ENCODE measurements at regions not wholly inside any gene's neighbourhood (a gene's known extent, or its start where the extent isn't known, plus 50 kb on each side); places are given as distances from the start of the nearest gene placed in this dataset.

DNA sequence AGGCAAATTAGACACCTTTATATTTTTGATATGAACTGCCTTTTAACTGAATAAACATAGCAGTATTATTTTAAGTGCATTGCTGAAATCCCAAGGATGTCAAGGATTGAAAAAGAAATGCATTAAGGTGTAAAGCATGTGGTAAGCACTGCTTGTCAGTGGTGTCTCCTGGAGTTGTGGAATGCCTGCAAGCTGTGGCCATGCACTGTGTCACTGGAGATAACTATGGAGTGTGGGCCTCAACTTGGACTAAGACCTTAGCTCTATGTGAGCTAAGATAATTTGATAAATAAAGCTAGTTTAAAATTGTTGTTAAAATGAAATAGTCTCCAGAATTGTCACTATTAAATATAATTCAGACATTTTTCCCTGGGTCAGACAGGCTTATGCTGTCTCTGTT, 156.6 kb upstream of the OPRM1 start:
- TF ChIP-seq PPARA (CRISPR knock-in tag; IDR thresholded peaks at IDR 0.05; ENCODE audit: borderline replicate concordance) (no peak), CSDC2 (CRISPR knock-in tag; IDR thresholded peaks at IDR 0.05) (no peak), SNAI2 (CRISPR knock-in tag; IDR thresholded peaks at IDR 0.05) (no peak), ARNTL (CRISPR knock-in tag; IDR thresholded peaks at IDR 0.05; ENCODE audit: borderline replicate concordance, low read depth) (no peak), GLIS3 (CRISPR knock-in tag; IDR thresholded peaks at IDR 0.05) (no peak)
- TF ChIP-seq, protein P1, sequence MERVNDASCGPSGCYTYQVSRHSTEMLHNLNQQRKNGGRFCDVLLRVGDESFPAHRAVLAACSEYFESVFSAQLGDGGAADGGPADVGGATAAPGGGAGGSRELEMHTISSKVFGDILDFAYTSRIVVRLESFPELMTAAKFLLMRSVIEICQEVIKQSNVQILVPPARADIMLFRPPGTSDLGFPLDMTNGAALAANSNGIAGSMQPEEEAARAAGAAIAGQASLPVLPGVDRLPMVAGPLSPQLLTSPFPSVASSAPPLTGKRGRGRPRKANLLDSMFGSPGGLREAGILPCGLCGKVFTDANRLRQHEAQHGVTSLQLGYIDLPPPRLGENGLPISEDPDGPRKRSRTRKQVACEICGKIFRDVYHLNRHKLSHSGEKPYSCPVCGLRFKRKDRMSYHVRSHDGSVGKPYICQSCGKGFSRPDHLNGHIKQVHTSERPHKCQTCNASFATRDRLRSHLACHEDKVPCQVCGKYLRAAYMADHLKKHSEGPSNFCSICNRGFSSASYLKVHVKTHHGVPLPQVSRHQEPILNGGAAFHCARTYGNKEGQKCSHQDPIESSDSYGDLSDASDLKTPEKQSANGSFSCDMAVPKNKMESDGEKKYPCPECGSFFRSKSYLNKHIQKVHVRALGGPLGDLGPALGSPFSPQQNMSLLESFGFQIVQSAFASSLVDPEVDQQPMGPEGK (CRISPR knock-in tag; IDR thresholded peaks at IDR 0.05; ENCODE audit: borderline replicate concordance), result no peak
- TF ChIP-seq, protein P2, sequence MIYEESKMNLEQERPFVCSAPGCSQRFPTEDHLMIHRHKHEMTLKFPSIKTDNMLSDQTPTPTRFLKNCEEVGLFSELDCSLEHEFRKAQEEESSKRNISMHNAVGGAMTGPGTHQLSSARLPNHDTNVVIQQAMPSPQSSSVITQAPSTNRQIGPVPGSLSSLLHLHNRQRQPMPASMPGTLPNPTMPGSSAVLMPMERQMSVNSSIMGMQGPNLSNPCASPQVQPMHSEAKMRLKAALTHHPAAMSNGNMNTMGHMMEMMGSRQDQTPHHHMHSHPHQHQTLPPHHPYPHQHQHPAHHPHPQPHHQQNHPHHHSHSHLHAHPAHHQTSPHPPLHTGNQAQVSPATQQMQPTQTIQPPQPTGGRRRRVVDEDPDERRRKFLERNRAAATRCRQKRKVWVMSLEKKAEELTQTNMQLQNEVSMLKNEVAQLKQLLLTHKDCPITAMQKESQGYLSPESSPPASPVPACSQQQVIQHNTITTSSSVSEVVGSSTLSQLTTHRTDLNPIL (CRISPR knock-in tag; IDR thresholded peaks at IDR 0.05; ENCODE audit: low read depth), result no peak
- TF ChIP-seq, protein P3, sequence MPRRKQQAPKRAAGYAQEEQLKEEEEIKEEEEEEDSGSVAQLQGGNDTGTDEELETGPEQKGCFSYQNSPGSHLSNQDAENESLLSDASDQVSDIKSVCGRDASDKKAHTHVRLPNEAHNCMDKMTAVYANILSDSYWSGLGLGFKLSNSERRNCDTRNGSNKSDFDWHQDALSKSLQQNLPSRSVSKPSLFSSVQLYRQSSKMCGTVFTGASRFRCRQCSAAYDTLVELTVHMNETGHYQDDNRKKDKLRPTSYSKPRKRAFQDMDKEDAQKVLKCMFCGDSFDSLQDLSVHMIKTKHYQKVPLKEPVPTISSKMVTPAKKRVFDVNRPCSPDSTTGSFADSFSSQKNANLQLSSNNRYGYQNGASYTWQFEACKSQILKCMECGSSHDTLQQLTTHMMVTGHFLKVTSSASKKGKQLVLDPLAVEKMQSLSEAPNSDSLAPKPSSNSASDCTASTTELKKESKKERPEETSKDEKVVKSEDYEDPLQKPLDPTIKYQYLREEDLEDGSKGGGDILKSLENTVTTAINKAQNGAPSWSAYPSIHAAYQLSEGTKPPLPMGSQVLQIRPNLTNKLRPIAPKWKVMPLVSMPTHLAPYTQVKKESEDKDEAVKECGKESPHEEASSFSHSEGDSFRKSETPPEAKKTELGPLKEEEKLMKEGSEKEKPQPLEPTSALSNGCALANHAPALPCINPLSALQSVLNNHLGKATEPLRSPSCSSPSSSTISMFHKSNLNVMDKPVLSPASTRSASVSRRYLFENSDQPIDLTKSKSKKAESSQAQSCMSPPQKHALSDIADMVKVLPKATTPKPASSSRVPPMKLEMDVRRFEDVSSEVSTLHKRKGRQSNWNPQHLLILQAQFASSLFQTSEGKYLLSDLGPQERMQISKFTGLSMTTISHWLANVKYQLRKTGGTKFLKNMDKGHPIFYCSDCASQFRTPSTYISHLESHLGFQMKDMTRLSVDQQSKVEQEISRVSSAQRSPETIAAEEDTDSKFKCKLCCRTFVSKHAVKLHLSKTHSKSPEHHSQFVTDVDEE (CRISPR knock-in tag; IDR thresholded peaks at IDR 0.05), result no peak
- ATAC-seq, result no peak

DNA sequence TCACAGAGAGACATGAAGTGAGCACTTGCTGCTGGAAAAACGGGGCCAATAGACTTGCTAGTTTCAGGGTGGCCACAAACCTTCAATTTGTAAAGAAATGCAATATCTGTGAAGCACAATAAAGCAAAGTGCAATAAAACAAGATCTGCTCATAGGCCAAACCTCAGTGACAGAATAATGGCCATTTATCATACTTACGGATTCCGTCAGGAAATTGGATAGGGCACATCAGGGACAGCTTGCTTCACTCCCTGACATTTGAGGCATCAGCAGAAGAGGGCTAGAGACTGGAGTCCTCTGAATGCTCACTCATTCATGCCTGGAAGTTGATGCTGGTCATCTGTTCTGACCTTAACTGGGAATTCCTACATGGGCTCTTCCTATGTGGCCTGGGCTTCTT, 165.5 kb upstream of the OPRM1 start:
- no peak for ATAC-seq
- TF ChIP-seq OSR1 (CRISPR knock-in tag; IDR thresholded peaks at IDR 0.05), result no peak
- TF ChIP-seq ZFP30 (CRISPR knock-in tag; IDR thresholded peaks at IDR 0.05), result no peak
- no peak for TF ChIP-seq SNAI2 (CRISPR knock-in tag; IDR thresholded peaks at IDR 0.05)
- TF ChIP-seq, protein P4, sequence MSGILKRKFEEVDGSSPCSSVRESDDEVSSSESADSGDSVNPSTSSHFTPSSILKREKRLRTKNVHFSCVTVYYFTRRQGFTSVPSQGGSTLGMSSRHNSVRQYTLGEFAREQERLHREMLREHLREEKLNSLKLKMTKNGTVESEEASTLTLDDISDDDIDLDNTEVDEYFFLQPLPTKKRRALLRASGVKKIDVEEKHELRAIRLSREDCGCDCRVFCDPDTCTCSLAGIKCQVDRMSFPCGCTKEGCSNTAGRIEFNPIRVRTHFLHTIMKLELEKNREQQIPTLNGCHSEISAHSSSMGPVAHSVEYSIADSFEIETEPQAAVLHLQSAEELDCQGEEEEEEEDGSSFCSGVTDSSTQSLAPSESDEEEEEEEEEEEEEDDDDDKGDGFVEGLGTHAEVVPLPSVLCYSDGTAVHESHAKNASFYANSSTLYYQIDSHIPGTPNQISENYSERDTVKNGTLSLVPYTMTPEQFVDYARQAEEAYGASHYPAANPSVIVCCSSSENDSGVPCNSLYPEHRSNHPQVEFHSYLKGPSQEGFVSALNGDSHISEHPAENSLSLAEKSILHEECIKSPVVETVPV (CRISPR knock-in tag; IDR thresholded peaks at IDR 0.05), result no peak
- no peak for TF ChIP-seq ZNF8 (CRISPR knock-in tag; IDR thresholded peaks at IDR 0.05)
- TF ChIP-seq ZFP3 (CRISPR knock-in tag; IDR thresholded peaks at IDR 0.05), result no peak
- no peak for TF ChIP-seq PPARA (CRISPR knock-in tag; IDR thresholded peaks at IDR 0.05; ENCODE audit: borderline replicate concordance)
- TF ChIP-seq BACH2 (CRISPR knock-in tag; IDR thresholded peaks at IDR 0.05; ENCODE audit: borderline replicate concordance), result no peak
- TF ChIP-seq, protein P5, sequence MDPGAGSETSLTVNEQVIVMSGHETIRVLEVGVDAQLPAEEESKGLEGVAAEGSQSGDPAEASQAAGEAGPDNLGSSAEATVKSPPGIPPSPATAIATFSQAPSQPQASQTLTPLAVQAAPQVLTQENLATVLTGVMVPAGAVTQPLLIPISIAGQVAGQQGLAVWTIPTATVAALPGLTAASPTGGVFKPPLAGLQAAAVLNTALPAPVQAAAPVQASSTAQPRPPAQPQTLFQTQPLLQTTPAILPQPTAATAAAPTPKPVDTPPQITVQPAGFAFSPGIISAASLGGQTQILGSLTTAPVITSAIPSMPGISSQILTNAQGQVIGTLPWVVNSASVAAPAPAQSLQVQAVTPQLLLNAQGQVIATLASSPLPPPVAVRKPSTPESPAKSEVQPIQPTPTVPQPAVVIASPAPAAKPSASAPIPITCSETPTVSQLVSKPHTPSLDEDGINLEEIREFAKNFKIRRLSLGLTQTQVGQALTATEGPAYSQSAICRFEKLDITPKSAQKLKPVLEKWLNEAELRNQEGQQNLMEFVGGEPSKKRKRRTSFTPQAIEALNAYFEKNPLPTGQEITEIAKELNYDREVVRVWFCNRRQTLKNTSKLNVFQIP (CRISPR knock-in tag; IDR thresholded peaks at IDR 0.05; ENCODE audit: borderline replicate concordance, low read depth), result no peak
- no peak for TF ChIP-seq ARNTL (CRISPR knock-in tag; IDR thresholded peaks at IDR 0.05; ENCODE audit: borderline replicate concordance, low read depth)
- TF ChIP-seq CSDC2 (CRISPR knock-in tag; IDR thresholded peaks at IDR 0.05), result no peak
- no peak for TF ChIP-seq TCF4 (CRISPR knock-in tag; IDR thresholded peaks at IDR 0.05; ENCODE audit: borderline replicate concordance)
- TF ChIP-seq, protein P3 (CRISPR knock-in tag; IDR thresholded peaks at IDR 0.05), result no peak
- no peak for TF ChIP-seq GLIS3 (CRISPR knock-in tag; IDR thresholded peaks at IDR 0.05)
- no peak for TF ChIP-seq ZNF565 (CRISPR knock-in tag; conservative IDR thresholded peaks at IDR 0.05; ENCODE audit: low read depth)
- no peak for TF ChIP-seq ZC3H10 (CRISPR knock-in tag; IDR thresholded peaks at IDR 0.05)
- TF ChIP-seq, protein P2 (CRISPR knock-in tag; IDR thresholded peaks at IDR 0.05; ENCODE audit: low read depth), result no peak
